Uterus (tissue), 2 donors: ENCODE measurements at regions not wholly inside any gene's neighbourhood (a gene's known extent, or its start where the extent isn't known, plus 50 kb on each side); places are given as distances from the start of the nearest gene placed in this dataset.

Experiments
- CTCF ChIP-seq, 4 experiments: fragments of 200-600 bp in 2 of 4; fragments of 450-650 bp in 2 of 4; sonication (generic) in 2 of 4; IDR thresholded peaks; one replicate each; pipeline ENCODE4 v1.5.1; 2016 to 2019; ENCODE audit warnings: antibody characterized with exemption in 4 of 4, mild to moderate bottlenecking in 2 of 4, moderate library complexity in 1 of 4
- POLR2A ChIP-seq, 2 donors: fragments of 450-650 bp; IDR thresholded peaks; one replicate each; pipeline ENCODE4 v1.6.1; 2016; ENCODE audit warnings: antibody characterized with exemption in 2 of 2, mild to moderate bottlenecking in 1 of 2, moderate library complexity in 1 of 2

GRCh38 chr6:121635355-121635754, 199.9 kb downstream of the GJA1 start:
- TF ChIP-seq POLR2A (IDR thresholded peaks at IDR 0.05) (no peak), CTCF (IDR thresholded peaks at IDR 0.05) (no peak)
